AG10803 (cell line): ENCODE measurements at regions not wholly inside any gene's neighbourhood (a gene's known extent, or its start where the extent isn't known, plus 50 kb on each side); places are given as distances from the start of the nearest gene placed in this dataset.
"Not testable (repeated sequence)": the region's sequence is repeated elsewhere in the genome, so short reads cannot be mapped to it uniquely, and the experiment has no call there.

Experiments
- DNase-seq: peaks from one replicate; pipeline ENCODE4 v3.0.0; 2010; ENCODE audit warnings: low read depth
- H3K4me3 ChIP-seq: 2 replicates; pipeline ENCODE4 v1.5.1; 2011; ENCODE audit warnings: mild to moderate bottlenecking, low read length, control low read depth
- CTCF ChIP-seq: conservative IDR thresholded peaks from 2 replicates; pipeline ENCODE4 v1.5.1; 2011; ENCODE audit warnings: mild to moderate bottlenecking, low read length, control low read depth, inconsistent platforms

GRCh38 chr2:208985644-208986043 is 438.2 kb upstream of the MAP2 start:
- DNase-seq, result no peak
- H3K4me3 ChIP-seq, result no peak overlapping the region
- no peak for TF ChIP-seq CTCF

- no peak for TF ChIP-seq CTCF
- no peak for DNase-seq
- H3K4me3 ChIP-seq, result no peak overlapping the region
Measured at GRCh38 chr2:208990716-208991115, 433.1 kb upstream of the MAP2 start.

GRCh38 chr2:208999911-209000310 is 423.9 kb upstream of the MAP2 start:
- no peak overlapping the region for H3K4me3 ChIP-seq
- DNase-seq, result no peak
- no peak for TF ChIP-seq CTCF

- DNase-seq, result no peak
- no peak for TF ChIP-seq CTCF
- no peak overlapping the region for H3K4me3 ChIP-seq
Measured at GRCh38 chr2:209002054-209002453, 421.8 kb upstream of the MAP2 start.

- DNase-seq, result no peak
- no peak overlapping the region for H3K4me3 ChIP-seq
- TF ChIP-seq CTCF, result no peak
Measured at GRCh38 chr2:209005371-209005770, 418.5 kb upstream of the MAP2 start.

GRCh38 chr2:209008636-209009287 is 415.1 kb upstream of the MAP2 start:
- TF ChIP-seq CTCF, result no peak
- no peak for DNase-seq

GRCh38 chr2:209018633-209019032 is 405.2 kb upstream of the MAP2 start:
- not testable (repeated sequence) for H3K4me3 ChIP-seq, DNase-seq

More at GRCh38 chr2:209008636-209009287, 415.1 kb upstream of the MAP2 start:
- H3K4me3 ChIP-seq, result no peak overlapping the region

GRCh38 chr2:209029249-209029648 is 394.6 kb upstream of the MAP2 start:
- DNase-seq, result no peak
- no peak for TF ChIP-seq CTCF
- H3K4me3 ChIP-seq, result no peak overlapping the region
